ENCODE measurements at regions not wholly inside any gene's neighbourhood (a gene's known extent, or its start where the extent isn't known, plus 50 kb on each side); places are given as distances from the start of the nearest gene placed in this dataset.

DNA sequence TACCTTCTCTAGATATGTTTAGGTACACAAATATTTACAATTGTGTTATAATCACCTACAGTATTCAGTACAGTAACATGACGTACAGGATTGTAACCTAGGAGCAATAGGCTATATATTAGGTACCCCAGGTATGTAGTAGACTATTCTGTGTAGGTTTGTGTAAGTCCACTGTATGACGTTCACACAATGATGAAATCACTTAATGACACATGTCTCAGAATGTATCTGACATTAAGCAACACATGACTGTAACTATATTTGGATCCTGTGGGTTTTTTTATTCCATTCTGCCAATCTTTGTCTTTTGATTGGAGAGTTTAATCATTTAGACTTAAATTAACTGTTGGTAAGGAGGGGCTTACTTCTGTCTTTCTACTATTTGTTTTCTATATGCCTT is 52.1 kb downstream of the STYXL2 start:
- Mint-ChIP-seq H3K4me1 (ENCODE audit: unreplicated experiment) (peaks cover 3% of the 10 kb centered on the region), H3K4me3 (ENCODE audit: unreplicated experiment) (no peak overlapping the region), H3K27me3 (ENCODE audit: unreplicated experiment) (no peaks in the 10 kb centered on the region), H3K36me3 (ENCODE audit: unreplicated experiment) (peaks cover 6% of the 10 kb centered on the region), H3K27ac (ENCODE audit: unreplicated experiment) (no peak overlapping the region), H3K9me3 (ENCODE audit: unreplicated experiment) (peaks cover 9% of the 10 kb centered on the region)
- TF ChIP-seq, protein P1, sequence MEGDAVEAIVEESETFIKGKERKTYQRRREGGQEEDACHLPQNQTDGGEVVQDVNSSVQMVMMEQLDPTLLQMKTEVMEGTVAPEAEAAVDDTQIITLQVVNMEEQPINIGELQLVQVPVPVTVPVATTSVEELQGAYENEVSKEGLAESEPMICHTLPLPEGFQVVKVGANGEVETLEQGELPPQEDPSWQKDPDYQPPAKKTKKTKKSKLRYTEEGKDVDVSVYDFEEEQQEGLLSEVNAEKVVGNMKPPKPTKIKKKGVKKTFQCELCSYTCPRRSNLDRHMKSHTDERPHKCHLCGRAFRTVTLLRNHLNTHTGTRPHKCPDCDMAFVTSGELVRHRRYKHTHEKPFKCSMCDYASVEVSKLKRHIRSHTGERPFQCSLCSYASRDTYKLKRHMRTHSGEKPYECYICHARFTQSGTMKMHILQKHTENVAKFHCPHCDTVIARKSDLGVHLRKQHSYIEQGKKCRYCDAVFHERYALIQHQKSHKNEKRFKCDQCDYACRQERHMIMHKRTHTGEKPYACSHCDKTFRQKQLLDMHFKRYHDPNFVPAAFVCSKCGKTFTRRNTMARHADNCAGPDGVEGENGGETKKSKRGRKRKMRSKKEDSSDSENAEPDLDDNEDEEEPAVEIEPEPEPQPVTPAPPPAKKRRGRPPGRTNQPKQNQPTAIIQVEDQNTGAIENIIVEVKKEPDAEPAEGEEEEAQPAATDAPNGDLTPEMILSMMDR (IDR thresholded peaks at IDR 0.05) = no peak
- no peak for DNase-seq (ENCODE audit: extremely low spot score, unreplicated experiment)

DNA sequence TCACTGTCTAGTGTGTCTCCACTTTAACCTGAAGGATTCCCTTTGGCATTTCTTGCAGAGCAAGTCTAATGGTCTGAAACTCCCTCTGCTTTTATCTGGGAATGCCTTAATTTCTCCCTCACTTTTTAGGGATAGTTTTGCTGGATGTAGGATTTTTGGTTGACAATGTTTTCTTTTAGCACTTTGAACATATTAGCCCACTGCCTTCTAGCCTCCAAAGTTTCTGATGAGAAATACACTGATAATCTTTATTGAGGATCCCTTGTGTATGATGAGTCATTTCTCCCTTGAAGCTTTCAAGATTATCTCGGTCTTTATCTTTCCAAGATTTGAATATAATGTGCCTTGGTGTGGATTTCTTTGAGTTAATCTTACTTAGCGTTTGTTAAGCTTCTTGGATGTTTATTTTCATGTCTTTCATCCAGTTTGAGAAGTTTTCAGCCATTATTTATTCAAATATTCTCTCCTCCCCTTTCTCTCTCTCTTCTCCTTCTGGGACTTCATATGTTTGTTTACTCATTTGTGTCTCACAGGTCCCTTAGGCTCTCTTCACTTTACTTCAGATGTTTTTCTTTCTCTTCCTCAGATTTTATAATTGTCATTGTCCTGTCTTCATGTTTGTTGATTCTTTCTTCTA is 53.1 kb downstream of the STYXL2 start:
- H3K9me3 Mint-ChIP-seq (ENCODE audit: unreplicated experiment) = peaks cover 9% of the 10 kb centered on the region
- no peak overlapping the region for H3K27ac Mint-ChIP-seq (ENCODE audit: unreplicated experiment)
- H3K36me3 Mint-ChIP-seq (ENCODE audit: unreplicated experiment) = peaks cover 6% of the 10 kb centered on the region
- no peaks in the 10 kb centered on the region for H3K27me3 Mint-ChIP-seq (ENCODE audit: unreplicated experiment)
- no peak for DNase-seq (ENCODE audit: extremely low spot score, unreplicated experiment)
- TF ChIP-seq, protein P1 (IDR thresholded peaks at IDR 0.05) = no peak
- peaks cover 3% of the 10 kb centered on the region for H3K4me1 Mint-ChIP-seq (ENCODE audit: unreplicated experiment)
- no peak overlapping the region for H3K4me3 Mint-ChIP-seq (ENCODE audit: unreplicated experiment)

DNA sequence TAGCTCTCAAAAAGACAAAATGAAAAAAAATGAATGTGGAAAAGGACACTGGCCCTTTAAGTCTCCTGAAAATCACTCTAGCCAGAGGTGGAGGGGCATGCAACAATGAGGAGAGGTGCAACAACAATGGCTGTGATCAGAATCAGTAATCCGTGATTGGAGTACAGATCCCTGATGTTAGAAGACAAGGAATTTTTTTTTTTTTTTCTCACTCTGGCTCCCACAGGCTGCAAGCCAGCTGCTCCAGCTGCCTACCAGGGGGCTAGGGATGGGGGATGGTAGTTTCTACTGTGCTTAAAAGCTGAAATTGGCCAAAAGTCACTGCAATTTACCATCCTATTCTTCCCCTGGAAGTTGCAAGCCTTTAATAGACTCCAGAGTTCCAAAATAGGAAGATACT is 54.5 kb downstream of the STYXL2 start:
- Mint-ChIP-seq H3K4me3 (ENCODE audit: unreplicated experiment) (no peak overlapping the region), H3K4me1 (ENCODE audit: unreplicated experiment) (peaks cover 10% of the 10 kb centered on the region), H3K36me3 (ENCODE audit: unreplicated experiment) (peaks cover 6% of the 10 kb centered on the region), H3K27me3 (ENCODE audit: unreplicated experiment) (no peaks in the 10 kb centered on the region), H3K27ac (ENCODE audit: unreplicated experiment) (no peak overlapping the region), H3K9me3 (ENCODE audit: unreplicated experiment) (peaks cover 9% of the 10 kb centered on the region)
- DNase-seq (ENCODE audit: extremely low spot score, unreplicated experiment) = no peak
- TF ChIP-seq, protein P1 (IDR thresholded peaks at IDR 0.05) = no peak

DNA sequence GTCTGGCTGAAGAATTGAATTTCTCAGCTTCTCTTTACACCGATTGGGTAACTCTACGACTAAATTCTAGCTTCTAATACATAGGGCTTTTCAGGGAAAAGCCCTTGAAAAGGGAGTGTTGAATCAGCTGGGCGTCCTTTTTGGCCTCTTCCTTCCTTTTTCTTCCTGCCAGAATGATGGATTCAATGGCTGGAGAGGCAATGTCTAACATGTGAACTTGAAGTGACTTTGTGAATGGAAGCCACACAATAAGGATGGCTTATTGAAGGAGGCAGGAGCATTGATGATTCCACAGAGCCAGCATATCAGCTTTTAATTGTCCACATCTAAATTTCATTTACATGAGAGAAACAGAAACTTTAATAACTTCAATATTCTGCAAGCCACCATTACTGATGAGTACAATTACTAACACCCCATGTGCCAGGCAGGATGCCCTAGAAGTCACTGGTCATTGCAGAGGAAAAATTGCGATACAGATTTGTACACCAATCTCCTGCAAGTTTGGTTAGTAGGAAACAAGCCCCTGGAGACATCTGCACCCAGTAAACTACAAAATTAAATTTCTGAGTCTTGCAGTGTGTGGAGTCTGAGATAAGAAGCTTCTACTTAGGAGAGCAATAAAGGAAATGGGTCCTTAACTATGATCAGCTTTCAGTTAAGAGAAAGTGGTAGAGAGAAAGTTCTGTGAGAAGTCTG is 56.1 kb downstream of the STYXL2 start:
- no peak overlapping the region for H3K4me3 Mint-ChIP-seq (ENCODE audit: unreplicated experiment)
- H3K36me3 Mint-ChIP-seq (ENCODE audit: unreplicated experiment) = peaks cover 6% of the 10 kb centered on the region
- peaks cover 10% of the 10 kb centered on the region for H3K4me1 Mint-ChIP-seq (ENCODE audit: unreplicated experiment)
- H3K27me3 Mint-ChIP-seq (ENCODE audit: unreplicated experiment) = no peaks in the 10 kb centered on the region
- no peak overlapping the region for H3K27ac Mint-ChIP-seq (ENCODE audit: unreplicated experiment)
- H3K9me3 Mint-ChIP-seq (ENCODE audit: unreplicated experiment) = peaks cover 9% of the 10 kb centered on the region
- DNase-seq (ENCODE audit: extremely low spot score, unreplicated experiment) = no peak
- TF ChIP-seq, protein P1 (IDR thresholded peaks at IDR 0.05) = no peak

DNA sequence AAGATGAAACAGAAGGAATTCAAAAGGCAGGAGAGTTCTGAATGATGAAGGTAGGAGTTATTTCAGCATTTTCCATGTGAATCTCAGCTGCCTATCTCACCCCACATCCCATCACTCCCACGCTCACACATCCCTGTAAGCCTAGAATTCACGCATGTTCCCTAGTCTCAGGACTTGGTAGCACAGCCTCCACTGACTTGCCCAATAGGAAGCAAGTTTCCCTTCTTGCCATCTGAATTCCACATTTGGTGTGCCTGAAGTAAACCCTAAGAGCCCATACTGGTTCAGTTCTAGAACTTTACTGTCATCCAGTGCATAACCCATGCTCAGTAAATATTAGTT is 56.6 kb downstream of the STYXL2 start:
- DNase-seq (ENCODE audit: extremely low spot score, unreplicated experiment) = no peak
- H3K27ac Mint-ChIP-seq (ENCODE audit: unreplicated experiment) = no peak overlapping the region
- peaks cover 9% of the 10 kb centered on the region for H3K9me3 Mint-ChIP-seq (ENCODE audit: unreplicated experiment)
- peaks cover 6% of the 10 kb centered on the region for H3K36me3 Mint-ChIP-seq (ENCODE audit: unreplicated experiment)
- TF ChIP-seq, protein P1 (IDR thresholded peaks at IDR 0.05) = no peak
- peaks cover 10% of the 10 kb centered on the region for H3K4me1 Mint-ChIP-seq (ENCODE audit: unreplicated experiment)
- no peak overlapping the region for H3K4me3 Mint-ChIP-seq (ENCODE audit: unreplicated experiment)
- no peaks in the 10 kb centered on the region for H3K27me3 Mint-ChIP-seq (ENCODE audit: unreplicated experiment)
